Pons (tissue), 1 donor: ENCODE measurements at regions not wholly inside any gene's neighbourhood (a gene's known extent, or its start where the extent isn't known, plus 50 kb on each side); places are given as distances from the start of the nearest gene placed in this dataset.

ENCODE experiments used
- DNase-seq: peaks from one replicate; pipeline ENCODE4 v3.0.0-alpha.2; 2016; ENCODE audit warnings: low spot score

GRCh38 chr5:167969998-167970397 lies 321.4 kb upstream of the WWC1 start:
- DNase-seq = no peak

GRCh38 chr5:167971706-167972105 lies 319.7 kb upstream of the WWC1 start:
- DNase-seq = no peak

- DNase-seq = no peak
Observed at GRCh38 chr5:167973126-167973525, 318.3 kb upstream of the WWC1 start.

GRCh38 chr5:167984951-167985350 lies 306.5 kb upstream of the WWC1 start:
- DNase-seq = no peak

- DNase-seq = no peak
Observed at GRCh38 chr5:167985373-167985772, 306.1 kb upstream of the WWC1 start.

- no peak for DNase-seq
Observed at GRCh38 chr5:167987490-167988280, 303.8 kb upstream of the WWC1 start.

GRCh38 chr5:167992868-167993267 lies 298.6 kb upstream of the WWC1 start:
- DNase-seq = no peak

GRCh38 chr5:167993771-167994170 lies 297.7 kb upstream of the WWC1 start:
- DNase-seq = no peak

- DNase-seq = no peak
Observed at GRCh38 chr5:167995844-167996425, 295.5 kb upstream of the WWC1 start.

- no peak for DNase-seq
Observed at GRCh38 chr5:167998148-167998767, 293.2 kb upstream of the WWC1 start.

GRCh38 chr5:167999182-167999581 lies 292.3 kb upstream of the WWC1 start:
- no peak for DNase-seq

- peak; percentile 80 for DNase-seq
Observed at GRCh38 chr5:168001318-168001717, 290.1 kb upstream of the WWC1 start.

- DNase-seq = no peak
Observed at GRCh38 chr5:168002116-168002515, 289.3 kb upstream of the WWC1 start.

- DNase-seq = no peak
Observed at GRCh38 chr5:168005093-168005492, 286.4 kb upstream of the WWC1 start.

GRCh38 chr5:168005936-168006335 lies 285.5 kb upstream of the WWC1 start:
- DNase-seq = no peak

GRCh38 chr5:168006456-168007130 lies 284.9 kb upstream of the WWC1 start:
- peak; percentile 47 for DNase-seq

- no peak for DNase-seq
Observed at GRCh38 chr5:168007286-168007685, 284.2 kb upstream of the WWC1 start.

- no peak for DNase-seq
Observed at GRCh38 chr5:168008555-168008954, 282.9 kb upstream of the WWC1 start.

GRCh38 chr5:168011096-168011495 lies 280.3 kb upstream of the WWC1 start:
- no peak for DNase-seq

- no peak for DNase-seq
Observed at GRCh38 chr5:168012006-168012405, 279.4 kb upstream of the WWC1 start.

GRCh38 chr5:168013546-168013945 lies 277.9 kb upstream of the WWC1 start:
- no peak for DNase-seq

GRCh38 chr5:168014433-168015123 lies 276.9 kb upstream of the WWC1 start:
- DNase-seq = no peak
